ENCODE measurements at regions not wholly inside any gene's neighbourhood (a gene's known extent, or its start where the extent isn't known, plus 50 kb on each side); places are given as distances from the start of the nearest gene placed in this dataset.

- no peak for DNase-seq
Observed at GRCh38 chr12:123040106-123040505, 59.6 kb downstream of the ARL6IP4 start.

GRCh38 chr12:123038966-123039365 is 58.5 kb downstream of the ARL6IP4 start:
- no peak for DNase-seq

- DNase-seq: no peak
Observed at GRCh38 chr12:123038486-123038885, 58.0 kb downstream of the ARL6IP4 start.

GRCh38 chr12:123037791-123038190 is 57.3 kb downstream of the ARL6IP4 start:
- peak; percentile 25 to 61 for DNase-seq

- no peak for DNase-seq
Observed at GRCh38 chr12:123036466-123037285, 56.2 kb downstream of the ARL6IP4 start.

GRCh38 chr12:123035841-123036240 is 55.4 kb downstream of the ARL6IP4 start:
- DNase-seq: no peak

- no peak for DNase-seq
Observed at GRCh38 chr12:123034865-123035264, 54.4 kb downstream of the ARL6IP4 start.

- no peak for DNase-seq
Observed at GRCh38 chr12:123034022-123034541, 53.6 kb downstream of the ARL6IP4 start.

- no peak for DNase-seq
Observed at GRCh38 chr12:123033392-123034021, 53.0 kb downstream of the ARL6IP4 start.

- DNase-seq: no peak
Observed at GRCh38 chr12:123032736-123033391, 52.4 kb downstream of the ARL6IP4 start.
